Amniotic epithelial cell (primary cell): ENCODE measurements at regions not wholly inside any gene's neighbourhood (a gene's known extent, or its start where the extent isn't known, plus 50 kb on each side); places are given as distances from the start of the nearest gene placed in this dataset.

Experiments used
- DNase-seq: peaks from one replicate; pipeline ENCODE4 v3.0.0-alpha.2; 2010; ENCODE audit warnings: low read depth

DNA sequence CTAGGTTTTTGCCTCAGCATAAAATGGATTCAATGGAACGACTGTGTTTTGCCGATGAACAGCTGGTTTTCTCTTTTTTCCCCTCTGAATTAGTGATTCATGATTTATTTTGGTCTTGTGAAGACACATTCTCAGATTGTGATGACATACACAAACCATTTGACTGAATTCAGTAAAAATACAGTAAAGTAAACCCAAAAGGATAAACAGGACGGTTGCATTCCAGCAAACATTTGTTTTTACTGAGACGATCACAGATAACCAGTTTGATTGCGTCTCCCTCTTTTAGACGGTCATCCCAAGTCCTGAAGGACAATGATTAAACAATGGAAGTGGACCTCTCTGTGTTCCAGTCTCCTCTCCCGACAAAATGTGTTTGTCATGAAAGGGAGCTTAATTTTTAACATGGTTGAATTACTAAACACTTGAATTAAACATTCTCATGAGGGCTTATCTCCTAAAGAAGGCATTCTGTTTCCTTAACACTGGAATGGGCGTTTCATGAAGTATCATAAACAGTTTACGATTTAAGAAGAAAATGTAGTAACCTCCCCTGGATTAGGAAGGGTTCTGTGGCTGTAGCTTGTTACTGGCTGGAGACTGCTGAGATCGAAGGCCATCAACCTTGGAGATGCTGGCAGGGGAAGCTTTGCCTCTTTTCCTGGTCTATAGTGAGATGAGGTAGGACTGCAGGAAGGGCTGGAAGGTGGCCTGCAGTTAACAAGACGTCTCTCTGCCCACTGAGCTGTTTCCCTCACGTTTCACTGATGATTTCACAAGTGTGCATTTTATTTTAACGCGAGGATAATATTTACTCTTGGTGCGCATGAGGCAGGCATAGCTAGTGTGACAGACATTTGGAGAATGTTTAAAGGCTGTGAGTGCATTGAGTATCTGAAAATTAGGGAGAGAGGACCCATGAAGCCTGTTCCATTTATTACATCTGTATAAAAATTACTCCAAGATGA lies 457.9 kb downstream of the FGF9 start:
- no peak for DNase-seq

DNA sequence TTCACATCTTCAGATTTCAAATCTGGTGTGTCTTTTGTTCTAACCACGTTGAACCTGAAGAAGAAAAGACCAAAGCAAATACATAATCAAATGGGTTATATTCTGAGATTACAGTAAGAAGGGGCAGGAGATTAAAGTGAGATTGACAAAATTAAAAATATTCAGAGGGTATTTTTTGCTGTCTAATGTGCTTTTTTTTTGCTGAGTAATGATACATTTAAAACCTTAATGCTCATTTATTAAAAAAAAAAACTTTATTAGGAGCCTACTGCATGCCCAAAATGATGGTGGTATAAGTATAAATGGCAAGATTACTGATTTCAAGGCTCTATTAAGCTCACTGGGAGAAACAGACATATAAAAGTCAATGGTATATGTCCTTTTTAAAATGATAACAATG lies 459.4 kb downstream of the FGF9 start:
- DNase-seq, result no peak

DNA sequence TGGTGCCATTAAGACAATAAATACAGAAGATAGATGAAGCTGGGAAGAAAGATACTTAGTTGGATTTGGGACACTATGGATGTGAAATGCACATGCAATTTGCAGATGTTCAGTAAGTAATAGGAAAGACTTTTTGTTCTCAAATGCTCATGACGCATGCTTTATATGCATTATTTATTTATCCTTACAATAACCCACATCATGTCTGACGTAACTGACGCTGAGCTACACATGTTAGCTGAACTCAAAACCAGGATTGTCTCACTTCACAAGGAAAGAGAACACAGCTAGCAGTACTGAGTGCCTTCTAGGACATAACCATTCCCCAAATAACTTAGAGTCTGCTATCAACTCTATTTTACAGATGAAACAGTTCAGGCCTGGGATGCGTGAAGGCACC lies 463.4 kb downstream of the FGF9 start:
- DNase-seq, result no peak

DNA sequence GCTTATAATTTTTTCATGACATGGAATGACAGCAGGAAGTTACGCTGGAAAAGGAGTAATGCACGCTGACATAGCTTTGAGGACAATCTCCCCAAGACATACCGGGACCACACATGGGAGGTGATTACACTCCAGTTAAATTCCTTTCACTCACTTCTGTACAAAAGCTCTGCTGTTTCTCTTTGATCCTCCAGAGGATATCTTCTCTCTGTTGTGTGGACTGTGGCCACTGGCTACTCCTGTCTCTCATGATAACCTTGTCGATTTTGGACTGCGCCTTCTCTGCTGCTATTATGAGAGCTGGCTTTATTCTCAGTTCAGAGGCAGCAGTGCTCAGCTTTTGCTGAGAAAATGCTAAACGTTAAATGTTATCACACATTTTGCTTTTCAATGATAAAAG lies 464.6 kb downstream of the FGF9 start:
- no peak for DNase-seq

DNA sequence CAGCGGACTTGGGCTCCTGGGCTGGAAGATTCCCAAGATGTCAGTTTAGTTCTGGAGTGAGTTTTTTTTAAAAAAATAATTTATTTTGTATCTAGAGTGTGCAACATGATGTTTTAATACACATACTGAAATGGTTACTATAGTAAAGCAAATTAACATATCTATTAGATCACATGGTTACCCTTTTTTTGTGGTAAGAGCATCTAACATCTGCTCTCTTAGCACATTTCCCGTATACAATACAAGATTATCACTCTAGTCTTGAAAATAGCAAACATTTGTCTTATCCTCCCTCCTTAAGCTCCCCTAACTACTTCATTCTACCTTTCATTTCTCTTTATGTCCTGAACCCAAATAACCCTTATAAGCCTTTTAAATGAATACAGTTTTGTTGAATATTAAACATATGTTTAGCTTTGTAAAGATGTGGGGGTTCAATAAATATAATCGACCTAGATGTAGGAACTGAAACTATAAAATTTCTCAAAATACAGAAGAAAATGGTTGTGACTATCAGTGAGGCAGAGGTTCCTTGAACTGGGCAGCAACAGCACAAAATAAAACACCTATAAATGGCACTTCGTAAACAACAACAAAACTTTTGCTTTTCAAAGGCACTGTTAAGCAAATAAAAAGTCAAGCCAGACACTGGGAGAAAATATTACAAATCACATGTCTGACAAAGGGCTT lies 466.6 kb downstream of the FGF9 start:
- DNase-seq, result no peak

DNA sequence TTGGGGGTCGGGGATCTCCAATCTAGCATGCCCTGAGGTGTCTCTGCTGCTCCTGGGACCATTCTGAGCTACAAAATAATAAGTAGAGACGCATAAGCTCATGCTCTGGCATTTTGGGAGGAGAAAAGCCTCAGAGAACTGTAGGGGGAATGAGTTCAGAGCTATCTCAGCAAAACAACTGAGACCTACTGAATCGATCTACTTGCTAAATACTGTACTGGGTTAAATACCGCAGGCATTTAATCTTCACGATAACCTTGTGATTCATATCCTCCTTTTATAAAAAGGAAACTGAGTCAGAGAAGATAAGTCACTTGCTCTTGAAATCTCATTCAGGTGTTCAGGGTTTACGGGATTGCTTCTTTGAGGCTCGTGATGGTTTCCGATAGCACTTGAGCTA lies 468.1 kb downstream of the FGF9 start:
- no peak for DNase-seq

DNA sequence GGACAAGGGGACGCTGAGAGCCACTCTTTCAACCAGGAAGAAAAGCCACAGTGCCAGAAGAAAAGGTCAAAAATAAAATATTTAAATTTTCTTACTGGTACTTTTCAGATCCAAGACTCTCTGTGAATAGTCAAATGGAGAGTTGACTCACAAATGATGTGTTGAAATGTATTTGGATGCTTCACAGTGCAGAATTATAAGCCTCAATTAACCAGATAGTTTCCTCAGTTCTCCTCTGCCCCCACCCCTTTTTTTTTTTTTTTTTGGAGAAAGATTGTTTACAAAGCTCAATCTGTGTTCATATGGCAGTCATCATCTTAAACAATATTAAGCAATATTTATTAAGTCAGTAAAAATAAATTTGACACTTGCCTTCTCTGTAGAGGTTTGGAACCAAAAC lies 470.8 kb downstream of the FGF9 start:
- no peak for DNase-seq

DNA sequence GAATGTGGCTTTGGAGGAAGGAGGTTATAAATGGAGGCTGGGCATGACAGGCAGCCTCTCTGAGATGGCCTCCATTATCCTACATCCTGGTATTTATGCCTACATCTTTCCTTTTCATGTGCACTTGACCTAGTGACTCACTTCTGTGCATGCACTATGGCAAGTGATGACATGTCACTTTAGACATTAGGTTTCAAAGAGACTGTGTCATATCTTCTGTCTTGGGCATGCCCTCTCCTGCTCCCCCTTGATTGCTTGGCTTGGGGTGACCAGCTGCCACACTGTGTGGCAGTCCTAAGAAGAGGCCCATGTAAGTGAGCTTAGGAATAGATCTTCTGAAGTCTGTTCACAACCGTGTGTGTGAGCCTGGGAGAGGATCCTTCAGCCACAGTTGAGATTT lies 472.8 kb downstream of the FGF9 start:
- DNase-seq, result no peak

DNA sequence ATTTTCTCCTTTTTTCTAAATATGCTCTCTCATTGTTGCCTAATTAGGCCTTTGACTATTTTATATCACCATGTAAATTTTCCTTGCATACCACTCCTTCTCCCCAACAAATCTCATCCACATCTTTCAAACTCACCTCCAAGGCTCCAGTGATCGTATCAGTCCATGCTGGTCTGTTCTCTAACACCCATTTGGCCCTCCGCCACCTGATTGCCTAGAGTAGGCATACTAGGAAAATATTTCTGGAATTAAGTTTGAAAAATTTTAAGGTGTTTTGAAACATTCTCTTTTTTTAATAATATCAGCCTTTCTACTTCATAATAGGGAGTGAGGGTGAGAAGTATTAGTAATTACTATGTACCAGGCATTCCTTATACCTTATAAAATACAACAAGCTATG lies 473.9 kb downstream of the FGF9 start:
- no peak for DNase-seq

DNA sequence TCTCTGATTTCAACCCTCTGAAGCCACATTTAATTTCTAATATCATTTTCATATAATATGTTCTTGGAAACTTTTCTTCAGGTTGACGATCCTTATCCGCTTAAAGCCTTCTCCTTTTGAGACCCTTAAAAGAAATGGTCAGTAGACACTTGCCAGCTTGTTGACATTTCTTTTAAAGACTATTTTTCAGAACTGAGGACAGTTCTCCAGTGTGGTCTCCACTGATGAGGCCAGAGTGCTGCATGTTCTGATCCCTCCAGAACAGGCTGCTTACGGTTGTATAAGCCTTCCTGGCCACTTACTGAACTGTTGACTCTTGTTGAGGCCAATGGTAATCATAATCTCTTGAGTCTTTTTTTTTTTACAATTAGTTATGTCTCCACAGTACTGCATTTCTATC lies 477.3 kb downstream of the FGF9 start:
- no peak for DNase-seq

DNA sequence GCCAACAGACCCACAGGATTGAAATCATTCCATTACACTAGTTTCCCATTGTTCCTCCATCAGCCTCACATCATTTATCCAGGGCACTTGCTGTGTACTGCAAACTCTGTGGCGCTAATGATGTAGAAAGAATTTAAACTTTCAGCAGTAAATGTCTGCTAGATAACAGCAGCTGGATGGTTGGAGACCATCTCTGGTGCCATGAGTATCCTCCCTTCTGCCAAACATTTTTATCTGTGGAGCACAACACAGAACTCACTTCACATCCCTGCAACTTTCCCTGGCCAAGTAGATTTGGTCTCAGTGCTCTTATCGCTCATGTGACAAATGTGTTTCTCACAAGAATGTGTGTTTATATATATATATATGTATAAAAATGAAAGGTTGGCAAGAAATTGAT lies 481.9 kb downstream of the FGF9 start:
- no peak for DNase-seq

DNA sequence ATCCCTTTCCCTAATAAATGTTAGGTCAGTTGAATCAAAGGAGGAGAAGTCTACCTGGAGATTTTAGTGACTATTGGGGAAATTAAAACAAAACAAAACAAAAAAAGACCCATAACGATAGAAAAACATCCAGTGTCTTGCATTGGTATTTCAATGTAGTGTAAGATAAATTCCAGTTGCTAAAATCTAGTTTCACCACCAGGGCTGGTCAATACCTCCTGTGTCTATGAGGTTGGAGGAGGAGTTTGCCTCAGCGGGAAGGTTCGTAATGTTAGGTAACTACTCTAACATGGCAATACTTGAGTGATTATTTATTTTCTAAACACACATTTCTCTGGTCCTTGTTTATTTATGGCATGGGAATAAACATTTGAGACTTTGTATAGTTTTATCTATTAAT lies 483.2 kb downstream of the FGF9 start:
- DNase-seq, result no peak

DNA sequence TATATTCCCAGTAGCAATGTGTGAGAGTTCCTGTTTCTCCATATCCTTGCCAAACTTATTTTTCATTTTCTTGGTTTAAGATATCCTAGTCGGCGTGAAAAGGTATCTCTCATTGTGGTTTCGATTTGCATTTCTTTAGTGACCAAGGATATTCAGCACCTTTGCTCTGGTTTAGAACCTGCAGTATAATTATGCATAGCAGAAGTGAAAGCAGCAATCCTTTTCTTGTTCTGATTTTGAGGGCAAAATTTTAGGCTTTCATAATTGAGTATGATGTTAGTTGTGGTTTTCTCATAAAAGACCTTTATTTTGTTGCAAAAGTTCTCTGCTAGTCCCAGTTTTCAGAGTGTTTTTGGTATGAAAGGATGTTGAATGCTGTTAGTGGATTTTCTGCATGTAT lies 491.0 kb downstream of the FGF9 start:
- DNase-seq, result no peak

DNA sequence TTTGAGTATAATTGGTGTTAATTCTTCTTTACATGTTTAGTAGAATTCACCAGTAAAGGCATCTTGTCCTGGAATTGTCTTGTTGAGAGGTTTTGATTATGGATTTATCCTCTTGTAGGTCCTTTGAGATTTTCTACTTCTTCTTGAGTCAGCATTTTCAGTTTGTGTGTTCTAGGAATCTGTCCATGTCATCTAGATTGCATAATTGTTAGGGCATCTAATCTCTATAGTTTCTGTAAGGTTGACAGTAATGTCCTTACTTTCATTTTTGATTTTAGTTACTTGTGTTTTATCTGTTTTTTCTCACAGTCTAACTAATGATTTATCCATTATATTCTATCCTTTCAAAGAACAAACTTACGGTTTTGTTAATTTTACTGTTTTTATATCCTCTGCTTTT lies 492.0 kb downstream of the FGF9 start:
- DNase-seq, result no peak

DNA sequence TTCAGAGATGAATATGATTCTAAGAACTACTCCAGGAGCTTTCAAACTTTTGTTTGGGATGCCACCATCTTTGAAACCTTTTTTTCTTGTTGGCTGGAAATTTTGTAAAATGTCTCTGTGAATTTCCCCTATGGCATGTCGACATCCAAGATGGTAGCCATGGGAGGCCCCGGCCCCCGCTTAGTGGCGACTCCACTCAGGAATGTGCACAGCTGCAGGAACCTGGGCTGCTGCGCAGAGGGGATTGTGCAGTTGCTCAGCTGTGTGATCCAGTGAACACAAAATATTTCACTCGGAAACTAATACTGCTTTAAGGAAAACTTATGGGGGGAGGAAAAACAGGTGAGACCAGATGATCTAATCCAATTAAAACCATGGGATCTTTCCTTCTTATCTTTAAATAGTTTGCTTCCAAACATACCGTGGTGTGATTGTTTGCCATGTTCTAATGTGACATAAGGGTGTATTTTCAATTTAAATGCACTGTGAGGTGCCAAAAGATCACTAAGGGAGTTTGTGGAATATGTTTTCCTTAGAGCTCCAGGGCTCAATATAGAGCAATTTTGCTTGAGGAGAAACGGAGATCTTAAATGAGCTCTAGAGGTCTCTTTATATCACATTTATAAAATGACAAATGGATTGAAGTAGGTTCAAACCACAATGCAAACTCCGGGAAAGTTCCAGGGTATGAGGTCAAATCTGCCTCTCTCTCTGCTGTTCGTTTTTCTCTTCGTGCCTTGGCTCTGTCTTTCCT lies 497.7 kb downstream of the FGF9 start:
- DNase-seq, result no peak

DNA sequence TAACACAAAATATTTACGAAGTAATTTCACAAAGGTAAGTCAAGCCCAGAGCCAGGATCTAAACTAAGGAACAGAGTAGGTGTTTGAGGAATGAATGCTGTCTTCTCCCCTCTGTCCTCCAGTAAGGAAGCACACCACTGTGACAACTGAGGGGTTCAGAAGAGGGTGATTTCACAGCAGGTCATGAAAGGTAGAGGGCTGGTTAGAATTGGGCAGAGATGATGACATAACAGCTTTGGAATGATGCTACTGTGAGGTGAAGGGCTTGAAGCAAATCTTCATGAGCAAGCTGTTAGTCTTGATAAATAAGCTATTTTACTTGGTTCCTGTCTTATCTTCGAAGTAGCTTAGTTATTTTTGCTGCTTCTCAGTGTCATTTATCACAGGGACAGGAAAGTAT lies 498.6 kb downstream of the FGF9 start:
- no peak for DNase-seq

DNA sequence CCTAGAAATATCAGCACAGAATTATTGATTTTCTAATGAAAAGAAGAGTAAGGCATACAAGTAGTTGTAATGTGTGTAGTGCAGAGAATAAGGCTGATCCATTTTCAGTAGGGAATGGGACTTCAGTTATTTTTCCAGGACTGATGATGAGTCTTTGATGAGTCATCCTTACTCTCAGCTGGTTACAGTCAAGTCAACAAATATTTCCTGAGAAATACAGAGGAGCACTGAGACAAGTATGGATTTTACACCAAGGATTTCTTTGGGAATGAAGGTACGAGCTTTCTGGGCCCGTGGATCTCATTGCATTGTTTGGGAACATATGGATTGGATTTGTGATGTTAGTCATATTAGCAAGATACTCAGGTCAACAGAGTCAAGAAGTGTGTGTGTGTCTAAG lies 502.7 kb downstream of the FGF9 start:
- peak; percentile 21 for DNase-seq

DNA sequence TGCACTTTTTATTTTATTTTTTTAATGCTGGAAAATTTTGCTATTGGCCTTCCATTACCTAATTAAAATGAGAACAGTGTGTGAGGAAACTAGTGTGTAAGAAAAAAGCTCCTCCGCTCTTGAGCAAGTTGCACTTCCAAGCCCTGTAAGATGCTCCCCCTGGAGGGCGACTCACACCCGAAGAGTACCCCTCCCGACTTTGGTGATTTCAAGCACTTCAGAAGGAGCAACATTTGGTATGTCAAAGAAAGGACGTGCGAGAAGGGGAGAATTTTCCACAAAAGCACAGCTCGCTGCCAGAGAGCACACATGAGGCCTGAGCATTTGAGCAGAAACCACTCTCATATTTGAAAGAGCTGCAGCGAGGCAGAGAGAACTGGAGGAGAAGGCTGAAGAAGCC lies 504.4 kb downstream of the FGF9 start:
- DNase-seq, result no peak

DNA sequence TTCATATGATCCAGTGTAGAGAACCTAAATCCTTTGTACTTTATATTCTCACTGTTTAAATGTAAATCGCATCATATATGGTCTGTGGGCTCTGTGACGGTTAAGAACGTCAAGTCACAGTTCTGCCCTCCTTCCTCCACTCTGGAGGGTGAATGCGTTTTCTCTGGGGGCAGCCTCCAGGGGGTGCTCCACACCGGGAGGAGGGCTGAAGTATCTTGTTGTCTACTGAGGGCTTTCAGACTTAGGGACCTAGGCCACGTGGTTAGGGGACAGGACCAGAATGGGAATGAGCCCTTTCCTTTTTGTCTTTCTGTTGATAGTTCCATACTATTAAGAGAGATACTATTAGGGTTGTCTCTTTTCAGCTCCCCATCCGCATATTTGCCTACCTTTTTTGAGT lies 504.9 kb downstream of the FGF9 start:
- no peak for DNase-seq

DNA sequence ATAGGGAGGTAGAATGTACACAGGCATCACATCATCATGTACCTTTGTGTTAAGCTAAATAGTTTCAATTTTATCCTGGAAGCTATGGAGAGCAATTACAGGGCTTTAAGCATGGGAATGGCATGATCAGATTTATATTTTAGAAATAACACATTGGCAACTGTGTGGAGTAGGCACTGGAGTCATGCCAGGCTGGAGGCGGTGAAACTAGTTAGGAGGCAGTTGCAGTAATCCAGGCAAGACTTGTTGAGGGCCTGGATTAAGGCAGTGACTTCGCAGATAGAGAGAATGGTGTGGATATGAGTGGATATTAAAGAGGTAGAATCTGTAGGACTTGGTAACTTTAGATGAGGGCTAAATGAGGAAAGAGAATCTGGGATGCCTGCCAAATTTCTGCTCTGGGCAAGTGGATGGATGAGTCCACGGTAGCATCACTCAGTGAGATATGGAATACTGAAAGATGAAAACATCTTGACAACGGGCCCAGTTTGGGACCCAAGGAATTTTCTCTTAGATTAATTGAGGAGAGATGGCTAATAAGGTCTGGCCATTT lies 506.2 kb downstream of the FGF9 start:
- peak; percentile 1 for DNase-seq

DNA sequence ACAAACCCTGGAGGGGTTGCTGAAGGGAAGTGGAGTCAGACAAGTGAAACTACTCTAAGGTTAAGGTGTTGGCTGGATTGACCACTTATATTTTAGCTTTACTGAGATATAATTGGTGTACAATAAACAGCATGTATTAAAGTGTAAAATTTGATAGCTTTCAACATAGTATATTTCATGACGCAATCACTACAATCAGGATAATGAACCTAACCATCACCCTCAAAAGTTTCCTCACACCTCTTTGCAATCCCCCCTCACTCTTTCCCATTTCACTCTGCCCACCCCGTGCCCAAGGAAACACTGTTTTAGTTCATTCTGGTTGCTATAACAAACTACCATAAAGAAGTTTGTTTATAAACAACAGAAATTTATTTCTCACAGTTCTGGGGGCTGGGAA lies 508.0 kb downstream of the FGF9 start:
- DNase-seq, result no peak

DNA sequence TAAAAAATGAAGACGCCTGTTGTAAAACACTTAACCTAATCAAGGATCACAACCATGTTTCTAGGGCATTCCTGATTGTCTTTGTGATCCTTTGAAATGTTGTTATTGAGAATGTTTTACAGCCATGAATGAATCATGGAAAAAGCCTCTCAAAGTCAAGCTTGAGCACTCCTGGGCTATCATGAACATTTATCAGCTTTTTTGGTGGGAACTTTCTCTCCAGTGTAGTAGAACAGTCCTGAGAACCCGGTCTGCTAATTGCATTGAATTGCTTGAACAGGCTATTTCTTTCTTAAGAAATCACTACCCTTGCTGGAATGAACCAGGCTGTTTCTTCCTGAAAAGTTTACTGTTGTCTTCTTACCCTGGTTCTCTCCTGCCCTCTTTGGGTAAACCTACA lies 516.5 kb downstream of the FGF9 start:
- DNase-seq, result no peak
